CD4-positive, CD25-positive, alpha-beta regulatory T cell (primary cell): ENCODE measurements at regions not wholly inside any gene's neighbourhood (a gene's known extent, or its start where the extent isn't known, plus 50 kb on each side); places are given as distances from the start of the nearest gene placed in this dataset.

ENCODE experiments used
- ATAC-seq, 2 donors: fragments of 150-1000 bp; cut with Tn5 transposase; one replicate each; pipeline ENCODE4 v1.10.0; 2021; ENCODE audit warnings: low read depth in 2 of 2, moderate number of reproducible peaks in 2 of 2, moderate library complexity in 1 of 2
- DNase-seq, 3 donors: peaks; one replicate each; pipeline versions ENCODE4 v3.0.0 to v3.0.0-alpha.2; 2012 to 2022; ENCODE audit warnings: mixed read lengths in 1 of 3
- H3K27ac ChIP-seq: one replicate; pipeline ENCODE4 v1.7.0; 2013; ENCODE audit warnings: mild to moderate bottlenecking, low read length; ENCODE audit not compliant: insufficient read depth, poor library complexity, severe bottlenecking
- H3K27me3 ChIP-seq: one replicate; pipeline ENCODE4 v1.7.0; 2013; ENCODE audit warnings: low read length; ENCODE audit not compliant: control insufficient read depth, insufficient read depth
- H3K36me3 ChIP-seq: one replicate; pipeline ENCODE4 v1.7.0; 2013; ENCODE audit warnings: mild to moderate bottlenecking, low read length, moderate library complexity; ENCODE audit not compliant: control insufficient read depth, insufficient read depth
- H3K4me1 ChIP-seq: 2 replicates; pipeline ENCODE4 v1.7.0; 2013; ENCODE audit warnings: mild to moderate bottlenecking, low read length; ENCODE audit not compliant: insufficient read depth, control insufficient read depth, poor library complexity, severe bottlenecking
- H3K4me3 ChIP-seq: one replicate; pipeline ENCODE4 v1.7.0; 2013; ENCODE audit warnings: low read depth, mild to moderate bottlenecking, low read length, moderate library complexity
- H3K9me3 ChIP-seq, 2 experiments: 1 replicate in 1 of 2; 2 replicates in 1 of 2; pipeline ENCODE4 v1.7.0; 2013; ENCODE audit warnings: low read length in 2 of 2, mild to moderate bottlenecking in 1 of 2, moderate library complexity in 1 of 2; ENCODE audit not compliant: control insufficient read depth in 2 of 2
- H3K27ac Mint-ChIP-seq, 3 donors: one replicate each; pipeline ENCODE4 v1.8.0; 2020 to 2022; ENCODE audit warnings: mild to moderate bottlenecking in 3 of 3, mixed read lengths in 3 of 3, moderate library complexity in 2 of 3
- H3K27me3 Mint-ChIP-seq: one replicate; pipeline ENCODE4 v1.8.0; 2022; ENCODE audit warnings: mild to moderate bottlenecking, mixed read lengths
- H3K36me3 Mint-ChIP-seq: one replicate; pipeline ENCODE4 v1.8.0; 2020; ENCODE audit warnings: mixed read lengths
- H3K4me1 Mint-ChIP-seq, 4 donors: one replicate each; pipeline ENCODE4 v1.8.0; 2020 to 2022; ENCODE audit warnings: mixed read lengths in 4 of 4, mild to moderate bottlenecking in 1 of 4
- H3K4me3 Mint-ChIP-seq, 4 donors: one replicate each; pipeline ENCODE4 v1.8.0; 2020 to 2022; ENCODE audit warnings: mild to moderate bottlenecking in 4 of 4, mixed read lengths in 4 of 4, moderate library complexity in 3 of 4
- H3K9me3 Mint-ChIP-seq, 7 donors: one replicate each; pipeline ENCODE4 v1.8.0; 2020 to 2022; ENCODE audit warnings: mixed read lengths in 7 of 7, mild to moderate bottlenecking in 3 of 7, moderate library complexity in 2 of 7

DNA sequence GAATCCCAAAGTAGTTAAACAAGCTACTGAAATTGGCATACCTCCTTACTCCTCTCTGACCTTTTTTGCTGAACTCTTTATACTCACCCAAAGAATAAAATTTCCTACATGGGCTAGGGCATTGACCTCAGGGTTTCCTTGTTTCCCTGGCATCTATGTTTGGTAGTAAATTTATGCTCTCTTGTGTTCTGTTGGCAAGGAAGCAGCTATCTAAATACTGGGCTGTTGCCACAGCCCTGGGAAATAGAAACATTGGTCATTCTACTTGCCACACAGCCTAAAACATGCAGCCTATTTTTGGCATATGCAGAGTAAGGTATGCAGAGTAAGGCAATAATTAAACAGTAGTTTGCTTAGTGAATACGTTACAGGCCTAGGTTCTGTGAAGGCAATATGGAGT, 351.4 kb downstream of the HLX start:
- ATAC-seq (no peak), DNase-seq (no peak)
- H3K27me3 Mint-ChIP-seq = no peaks in the 10 kb centered on the region
- peaks cover 0 to 7% (median 2%) of the 10 kb centered on the region in 7 donors for H3K9me3 Mint-ChIP-seq
- no peak overlapping the region for H3K27ac Mint-ChIP-seq
- Histone ChIP-seq H3K4me1 (no peaks in the 10 kb centered on the region), H3K36me3 (no peaks in the 10 kb centered on the region), H3K9me3 (no peaks in the 10 kb centered on the region), H3K27ac (no peak overlapping the region), H3K27me3 (no peaks in the 10 kb centered on the region), H3K4me3 (no peak overlapping the region)
- no peak overlapping the region for H3K4me3 Mint-ChIP-seq
- H3K36me3 Mint-ChIP-seq = no peaks in the 10 kb centered on the region
- H3K4me1 Mint-ChIP-seq = no peaks in the 10 kb centered on the region

GRCh38 chr1:221234791-221235190, 355.5 kb downstream of the HLX start:
- Mint-ChIP-seq H3K4me1 (no peaks in the 10 kb centered on the region), H3K9me3 (peaks cover 0 to 7% (median 0%) of the 10 kb centered on the region in 7 donors), H3K27ac (no peak overlapping the region), H3K27me3 (no peaks in the 10 kb centered on the region), H3K36me3 (no peaks in the 10 kb centered on the region), H3K4me3 (no peak overlapping the region)
- no peaks in the 10 kb centered on the region for H3K36me3 ChIP-seq
- H3K4me1 ChIP-seq = no peaks in the 10 kb centered on the region
- no peak overlapping the region for H3K4me3 ChIP-seq
- no peak overlapping the region for H3K27ac ChIP-seq
- no peak for DNase-seq
- H3K9me3 ChIP-seq = no peaks in the 10 kb centered on the region
- no peaks in the 10 kb centered on the region for H3K27me3 ChIP-seq
- no peak for ATAC-seq

DNA sequence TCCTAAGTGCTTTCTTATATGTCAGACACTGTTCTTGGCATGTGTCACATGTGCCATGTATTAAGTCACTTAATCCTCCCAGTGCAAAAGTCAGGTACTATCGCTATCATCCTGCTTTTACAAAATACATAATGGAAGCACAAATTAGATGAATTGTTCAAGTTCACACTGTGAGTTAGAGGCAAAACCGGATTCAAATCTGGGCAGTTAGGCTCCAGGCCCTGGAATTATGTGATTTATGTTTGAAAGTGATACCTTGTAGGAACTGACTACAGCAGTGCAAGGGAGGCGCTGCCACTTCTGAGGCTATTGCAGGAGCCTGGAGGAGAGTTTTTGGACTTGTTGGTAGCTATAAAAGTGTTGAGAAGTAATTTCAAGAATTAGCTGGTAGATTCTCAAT, 358.3 kb downstream of the HLX start:
- no peak for ATAC-seq

GRCh38 chr1:221239181-221239580, 359.9 kb downstream of the HLX start:
- no peaks in the 10 kb centered on the region for H3K36me3 Mint-ChIP-seq

More for the DNA sequence above, 358.3 kb downstream of the HLX start:
- Histone ChIP-seq H3K36me3 (no peaks in the 10 kb centered on the region), H3K4me3 (no peak overlapping the region), H3K4me1 (no peaks in the 10 kb centered on the region), H3K27me3 (no peaks in the 10 kb centered on the region), H3K27ac (no peak overlapping the region), H3K9me3 (no peaks in the 10 kb centered on the region)
- Mint-ChIP-seq H3K4me1 (no peaks in the 10 kb centered on the region), H3K27me3 (no peaks in the 10 kb centered on the region), H3K36me3 (no peaks in the 10 kb centered on the region), H3K9me3 (peaks cover 0 to 7% (median 0%) of the 10 kb centered on the region in 7 donors), H3K27ac (no peak overlapping the region), H3K4me3 (no peak overlapping the region)
- no peak for DNase-seq

DNA sequence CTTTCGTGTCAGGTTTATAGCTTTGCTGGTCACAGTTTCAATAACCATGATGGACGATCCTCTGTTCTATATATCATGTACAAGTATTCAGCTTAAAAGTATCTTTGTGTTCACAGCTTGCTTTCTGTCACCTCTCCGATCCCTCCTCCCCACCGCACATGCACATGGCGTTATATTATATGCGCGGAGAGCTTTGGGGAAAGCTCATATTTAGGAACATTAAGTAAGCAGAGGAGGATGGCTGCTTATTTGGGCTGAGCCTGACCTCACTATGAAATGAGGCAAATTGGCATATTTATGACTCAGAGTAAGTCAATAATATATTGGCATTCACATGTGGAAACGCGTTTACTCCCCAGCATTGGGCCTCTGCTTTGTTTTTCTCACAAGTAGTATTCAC, 360.5 kb downstream of the HLX start:
- Histone ChIP-seq H3K36me3 (no peaks in the 10 kb centered on the region), H3K27ac (no peak overlapping the region), H3K9me3 (no peaks in the 10 kb centered on the region), H3K27me3 (no peaks in the 10 kb centered on the region), H3K4me3 (no peak overlapping the region), H3K4me1 (no peaks in the 10 kb centered on the region)
- Mint-ChIP-seq H3K27ac (no peak overlapping the region), H3K27me3 (no peaks in the 10 kb centered on the region), H3K36me3 (no peaks in the 10 kb centered on the region), H3K4me1 (no peaks in the 10 kb centered on the region), H3K9me3 (peaks cover 0 to 3% (median 0%) of the 10 kb centered on the region in 7 donors), H3K4me3 (no peak overlapping the region)
- ATAC-seq (no peak), DNase-seq (no peak)

More at GRCh38 chr1:221239181-221239580, 359.9 kb downstream of the HLX start:
- Histone ChIP-seq H3K4me3 (no peak overlapping the region), H3K36me3 (no peaks in the 10 kb centered on the region), H3K27ac (no peak overlapping the region), H3K27me3 (no peaks in the 10 kb centered on the region), H3K9me3 (no peaks in the 10 kb centered on the region), H3K4me1 (no peaks in the 10 kb centered on the region)
- no peak for ATAC-seq
- Mint-ChIP-seq H3K4me3 (no peak overlapping the region), H3K9me3 (peaks cover 0 to 3% (median 0%) of the 10 kb centered on the region in 7 donors), H3K27me3 (no peaks in the 10 kb centered on the region), H3K4me1 (no peaks in the 10 kb centered on the region), H3K27ac (no peak overlapping the region)
- DNase-seq = no peak

DNA sequence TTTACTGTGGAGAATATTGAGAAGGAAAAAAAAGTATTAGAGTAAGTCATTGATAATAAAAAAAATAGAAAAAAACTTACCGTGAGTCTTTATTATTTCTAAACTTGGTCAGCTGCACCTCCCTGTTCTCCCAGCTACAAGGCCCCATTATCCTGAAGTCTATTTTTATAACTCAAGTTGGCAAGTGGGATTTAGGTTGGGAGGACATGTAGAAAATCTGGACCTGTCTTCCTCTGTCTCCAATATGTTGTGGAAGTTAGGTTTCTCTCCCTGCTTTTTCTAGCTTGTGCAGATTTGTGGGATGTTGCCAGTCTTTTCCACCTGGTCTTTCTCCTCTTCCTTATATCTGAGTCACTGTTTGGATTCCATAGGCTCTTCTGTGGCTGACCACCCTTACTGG, 361.4 kb downstream of the HLX start:
- Histone ChIP-seq H3K4me1 (no peaks in the 10 kb centered on the region), H3K27me3 (no peaks in the 10 kb centered on the region), H3K4me3 (no peak overlapping the region), H3K36me3 (no peaks in the 10 kb centered on the region), H3K9me3 (no peaks in the 10 kb centered on the region), H3K27ac (no peak overlapping the region)
- H3K9me3 Mint-ChIP-seq = peaks cover 0 to 1% (median 0%) of the 10 kb centered on the region in 7 donors
- H3K27ac Mint-ChIP-seq = peak overlapping the region in 1 of 3 donors; percentile 60
- no peak overlapping the region for H3K4me3 Mint-ChIP-seq
- H3K27me3 Mint-ChIP-seq = no peaks in the 10 kb centered on the region
- DNase-seq (no peak), ATAC-seq (no peak)
- H3K4me1 Mint-ChIP-seq = no peaks in the 10 kb centered on the region
- H3K36me3 Mint-ChIP-seq = no peaks in the 10 kb centered on the region

DNA sequence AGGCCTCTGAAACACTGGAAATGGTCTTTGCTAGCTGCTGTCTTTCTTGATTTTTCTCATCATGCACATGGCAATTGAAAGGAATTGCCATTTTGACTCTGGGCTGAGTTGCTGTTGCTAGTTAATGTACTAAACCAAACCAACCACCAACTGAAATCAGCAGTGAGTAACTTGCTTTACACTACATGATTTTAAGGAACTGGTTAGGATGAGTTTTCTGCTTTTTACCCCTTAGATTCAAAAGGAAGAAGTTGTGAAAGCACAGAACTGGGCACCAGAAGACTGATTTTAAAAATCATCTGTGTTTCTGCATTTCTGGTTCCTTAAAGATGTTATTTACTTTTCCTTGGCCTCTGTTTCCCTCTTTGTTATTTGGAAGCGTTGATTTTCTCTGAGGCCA, 361.9 kb downstream of the HLX start:
- Mint-ChIP-seq H3K4me1 (no peaks in the 10 kb centered on the region), H3K27ac (peak overlapping the region in 1 of 3 donors; percentile 60), H3K9me3 (peaks cover 0 to 1% (median 0%) of the 10 kb centered on the region in 7 donors), H3K36me3 (no peaks in the 10 kb centered on the region), H3K4me3 (no peak overlapping the region), H3K27me3 (no peaks in the 10 kb centered on the region)
- Histone ChIP-seq H3K27ac (no peak overlapping the region), H3K27me3 (no peaks in the 10 kb centered on the region), H3K9me3 (no peaks in the 10 kb centered on the region), H3K4me3 (no peak overlapping the region), H3K4me1 (no peaks in the 10 kb centered on the region), H3K36me3 (no peaks in the 10 kb centered on the region)
- ATAC-seq (no peak), DNase-seq (no peak)

DNA sequence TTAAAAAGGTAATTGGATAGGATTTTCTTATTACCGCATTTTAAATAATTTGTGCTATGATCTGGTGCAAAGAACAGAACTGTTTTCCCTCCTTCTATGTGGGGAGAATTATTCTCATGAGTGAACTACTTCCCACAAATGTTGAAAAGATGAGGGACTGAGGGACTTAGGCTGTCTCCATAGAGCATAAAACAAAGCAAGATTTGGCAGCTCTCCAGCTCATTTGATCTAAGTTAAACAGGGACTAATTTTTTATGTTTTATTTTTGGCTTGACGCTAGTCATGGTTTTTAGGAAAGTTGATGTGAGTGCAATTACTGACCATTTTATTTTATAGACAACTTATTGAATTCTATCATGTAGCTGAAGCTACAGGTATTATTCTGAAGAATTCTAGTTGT, 362.3 kb downstream of the HLX start:
- Mint-ChIP-seq H3K27ac (no peak overlapping the region), H3K9me3 (peaks cover 0 to 1% (median 0%) of the 10 kb centered on the region in 7 donors), H3K27me3 (no peaks in the 10 kb centered on the region), H3K36me3 (no peaks in the 10 kb centered on the region), H3K4me3 (no peak overlapping the region), H3K4me1 (no peaks in the 10 kb centered on the region)
- Histone ChIP-seq H3K4me3 (no peak overlapping the region), H3K27ac (no peak overlapping the region), H3K36me3 (no peaks in the 10 kb centered on the region), H3K4me1 (no peaks in the 10 kb centered on the region), H3K27me3 (no peaks in the 10 kb centered on the region), H3K9me3 (no peaks in the 10 kb centered on the region)
- ATAC-seq (no peak), DNase-seq (no peak)
